GM18517 (cell line): ENCODE measurements at regions not wholly inside any gene's neighbourhood (a gene's known extent, or its start where the extent isn't known, plus 50 kb on each side); places are given as distances from the start of the nearest gene placed in this dataset.

ENCODE experiments used
- ATAC-seq: cut with Tn5 transposase; IDR thresholded peaks from one replicate; pipeline ENCODE4 v1.9.1; 2021; ENCODE audit warnings: mild to moderate bottlenecking, moderate library complexity; ENCODE audit not compliant: unreplicated experiment

DNA sequence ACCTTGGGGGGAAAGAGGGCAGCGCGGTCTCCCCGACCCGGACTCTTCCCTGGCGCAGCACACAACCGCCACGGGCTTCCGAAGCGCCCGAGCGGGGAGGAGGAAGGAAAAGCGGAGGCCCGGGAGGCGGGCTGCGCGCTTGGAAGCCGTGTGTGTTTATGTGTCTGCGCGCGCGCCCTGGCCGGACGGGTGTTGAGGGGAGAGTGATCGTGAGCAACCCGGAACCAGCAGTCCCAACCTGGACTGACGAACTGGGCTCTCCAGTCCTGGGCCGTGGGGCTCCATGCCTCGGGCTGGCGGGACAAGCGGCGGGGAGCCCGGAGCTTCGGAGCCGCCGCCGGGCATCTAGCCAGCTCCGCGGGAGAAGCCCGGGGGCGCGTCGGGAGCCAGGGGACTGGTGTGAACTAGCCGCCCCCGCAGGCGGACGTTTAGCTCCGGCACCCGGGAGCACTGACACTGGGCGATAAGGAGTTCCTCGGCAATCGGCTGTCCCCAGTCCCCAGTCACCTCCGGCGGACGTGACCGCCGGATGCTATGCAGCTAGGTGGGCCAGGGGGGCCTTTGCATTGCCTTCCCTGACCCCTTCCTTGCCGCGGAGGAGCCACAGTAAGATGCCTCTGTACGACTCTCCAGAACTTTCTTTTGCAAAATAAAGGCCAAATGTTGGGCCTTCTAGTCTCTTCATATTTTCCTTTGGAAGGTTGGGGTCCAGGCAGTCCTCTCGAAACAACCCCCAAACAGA, 74.8 kb upstream of the BCOR start:
- no peak for ATAC-seq

DNA sequence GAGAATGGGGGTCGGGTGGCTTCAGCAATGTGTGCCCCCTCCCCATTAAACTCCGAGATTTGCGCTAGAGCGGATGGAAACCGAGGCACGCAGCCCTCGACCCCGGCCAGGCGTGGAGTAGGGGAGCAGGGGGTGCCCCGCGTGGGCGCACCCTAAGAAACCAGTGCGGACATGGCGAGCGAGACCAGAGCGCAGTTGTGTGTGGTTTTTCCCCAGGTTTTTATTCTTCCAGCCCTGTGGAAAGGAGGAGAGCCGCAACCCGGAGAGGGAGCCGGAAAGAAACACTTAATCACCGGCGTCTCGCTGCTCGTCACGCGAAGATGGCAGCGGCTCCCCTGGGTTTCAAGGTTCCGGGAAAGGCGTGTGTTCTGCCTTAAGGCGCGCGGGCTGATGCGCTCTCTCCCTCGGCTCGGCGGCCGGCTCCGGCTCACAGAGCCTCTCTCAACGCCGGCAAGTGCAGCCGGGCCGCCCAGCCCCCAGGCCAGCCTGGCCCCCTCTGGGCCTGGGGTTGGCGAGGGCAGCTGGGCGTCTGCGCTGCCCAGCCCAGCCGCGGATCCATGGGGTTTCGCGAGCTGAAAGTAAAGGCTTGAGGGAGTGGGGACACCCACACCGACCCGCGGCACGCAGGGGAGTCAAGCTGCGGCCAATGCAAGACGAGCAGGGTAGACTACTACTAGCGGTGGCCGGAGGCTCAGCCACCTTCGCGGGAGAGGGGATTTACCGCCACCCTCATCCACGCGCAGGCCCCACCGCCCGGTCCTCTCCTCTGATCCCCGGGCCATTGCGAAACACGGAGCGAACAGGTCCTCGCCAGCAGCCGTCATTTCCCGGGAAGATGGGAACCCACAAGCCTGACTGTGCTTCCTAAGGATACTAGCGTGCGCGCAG, 74.0 kb upstream of the BCOR start:
- ATAC-seq: no peak

DNA sequence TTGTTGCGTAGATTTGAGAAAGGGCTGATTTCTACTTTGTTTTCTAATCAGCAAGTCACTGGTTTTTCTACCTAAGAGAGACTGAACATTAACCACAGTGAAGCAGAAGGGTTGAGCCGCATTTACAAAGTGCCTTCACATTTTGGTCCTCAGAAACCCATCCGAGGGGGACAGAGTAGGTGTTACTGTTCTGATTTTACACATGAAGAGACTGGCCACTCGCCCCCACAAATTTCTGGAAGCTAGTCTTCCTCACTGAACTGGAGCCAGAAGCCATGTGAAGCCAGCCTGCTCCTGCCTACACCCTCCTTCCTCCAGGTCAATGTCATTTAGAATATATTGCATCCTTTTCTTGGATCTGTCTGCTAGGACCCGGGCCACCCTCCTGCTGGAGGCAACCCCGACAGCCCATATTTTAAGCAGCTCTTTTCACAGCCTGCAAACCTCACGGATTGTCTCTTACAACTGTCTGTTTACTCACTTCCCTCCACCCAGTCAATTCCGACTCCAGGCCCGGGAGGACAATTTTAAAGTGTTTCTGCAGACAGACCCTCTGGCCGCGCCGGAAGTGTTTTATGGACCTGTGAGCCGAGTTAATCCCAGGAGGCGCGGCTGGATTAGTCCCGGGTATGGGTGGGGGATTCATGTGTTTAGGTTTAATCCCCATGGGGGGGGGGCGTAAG, 73.2 kb upstream of the BCOR start:
- ATAC-seq: no peak

DNA sequence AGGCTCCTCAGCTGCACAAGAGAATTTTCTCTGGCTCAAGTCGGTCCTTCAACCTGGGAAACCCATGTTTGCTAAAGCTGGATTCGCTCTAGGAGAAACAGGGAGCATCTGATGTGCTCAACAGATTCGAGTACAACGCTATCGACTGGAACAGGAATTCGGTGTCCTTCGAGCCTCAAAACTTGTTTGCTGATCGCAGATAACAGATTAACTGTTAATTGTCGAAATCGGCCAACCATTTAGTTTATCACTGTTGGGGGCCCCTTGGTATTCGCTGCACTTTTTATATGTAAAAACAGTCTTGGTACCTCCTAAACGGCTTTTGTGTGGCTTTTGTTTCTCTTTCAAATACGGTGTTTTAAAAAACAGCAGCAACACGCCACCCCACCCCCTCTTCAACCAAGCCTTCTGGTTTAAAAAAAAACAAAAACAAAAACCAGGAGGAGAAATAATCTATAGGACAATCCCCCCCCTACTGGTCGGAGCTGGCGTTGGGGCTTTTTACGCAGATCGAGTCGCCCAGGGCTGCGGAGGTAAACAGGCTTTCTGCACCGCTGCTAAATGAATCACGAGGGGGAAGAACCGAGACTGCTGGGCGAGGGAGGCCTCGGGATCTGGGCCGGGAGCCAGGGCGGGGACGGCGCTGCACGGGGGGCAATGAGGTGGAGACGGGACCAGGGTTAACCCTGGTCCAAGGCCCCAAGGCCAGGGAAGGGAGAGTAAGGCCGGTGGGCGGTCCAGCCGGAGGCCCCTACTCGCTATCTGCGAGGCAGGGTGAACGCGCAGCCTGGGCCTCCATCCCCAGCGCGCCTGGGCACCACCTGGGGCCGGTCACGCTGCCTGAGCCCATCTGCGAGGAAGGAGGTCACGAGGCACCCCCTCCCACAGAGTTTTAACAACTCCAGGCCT, 71.7 kb upstream of the BCOR start:
- no peak for ATAC-seq

DNA sequence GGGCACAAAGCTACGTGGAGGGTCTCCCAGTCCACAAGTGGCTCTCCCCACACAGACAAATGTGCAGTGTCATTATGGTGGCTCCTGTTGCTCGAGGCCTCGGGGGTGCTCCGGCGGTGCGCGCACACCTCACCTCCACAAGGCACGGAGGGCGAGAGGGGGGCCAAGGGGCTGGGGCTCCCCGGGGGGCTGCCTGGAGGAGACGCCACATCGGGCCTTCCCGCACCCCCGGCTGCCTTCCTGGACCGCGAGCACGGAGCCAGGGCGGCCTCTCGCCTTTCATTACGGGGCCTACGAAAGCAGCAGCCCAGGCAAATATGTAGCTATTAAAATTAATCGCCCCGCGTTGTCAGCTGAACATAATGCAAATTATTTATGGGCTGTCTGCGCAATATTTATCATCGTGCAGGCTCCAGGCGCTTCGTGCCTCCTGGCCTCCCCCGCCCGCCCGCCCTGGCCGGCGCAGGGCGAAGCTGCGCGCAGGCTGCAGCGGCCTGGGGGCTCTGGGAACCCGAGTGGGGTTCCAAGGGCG, 70.8 kb upstream of the BCOR start:
- ATAC-seq: no peak

DNA sequence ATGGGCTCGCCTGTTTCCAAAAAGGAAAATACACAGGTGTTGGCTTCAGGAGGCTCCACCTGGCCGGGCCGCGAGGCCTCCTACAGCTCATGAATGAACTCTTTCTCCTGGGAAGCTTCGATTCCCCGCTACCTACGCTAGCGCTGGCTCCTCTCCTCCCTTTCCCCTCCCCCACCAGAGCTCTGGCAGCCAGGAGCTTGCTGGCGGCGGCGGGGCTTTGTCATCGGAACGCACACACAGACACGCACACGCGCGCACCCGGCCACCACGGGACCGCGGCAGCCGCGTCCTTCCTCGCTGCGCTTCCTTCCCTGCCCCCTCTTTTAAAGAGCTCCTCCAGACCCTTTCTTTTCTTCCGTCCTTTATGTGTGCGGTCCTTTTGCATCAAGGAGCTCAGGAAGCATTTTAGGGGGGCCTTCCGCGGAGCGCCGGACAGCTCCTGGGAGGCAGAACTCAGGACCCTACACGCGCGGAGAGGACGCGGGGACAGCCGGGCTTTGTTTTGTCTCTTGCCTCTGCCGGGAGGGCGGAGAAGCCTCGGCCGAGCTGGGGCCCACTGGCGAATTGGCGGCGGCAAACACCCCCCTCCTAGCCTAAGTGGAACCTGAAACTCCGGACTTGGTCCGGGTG, 70.2 kb upstream of the BCOR start:
- ATAC-seq: no peak

DNA sequence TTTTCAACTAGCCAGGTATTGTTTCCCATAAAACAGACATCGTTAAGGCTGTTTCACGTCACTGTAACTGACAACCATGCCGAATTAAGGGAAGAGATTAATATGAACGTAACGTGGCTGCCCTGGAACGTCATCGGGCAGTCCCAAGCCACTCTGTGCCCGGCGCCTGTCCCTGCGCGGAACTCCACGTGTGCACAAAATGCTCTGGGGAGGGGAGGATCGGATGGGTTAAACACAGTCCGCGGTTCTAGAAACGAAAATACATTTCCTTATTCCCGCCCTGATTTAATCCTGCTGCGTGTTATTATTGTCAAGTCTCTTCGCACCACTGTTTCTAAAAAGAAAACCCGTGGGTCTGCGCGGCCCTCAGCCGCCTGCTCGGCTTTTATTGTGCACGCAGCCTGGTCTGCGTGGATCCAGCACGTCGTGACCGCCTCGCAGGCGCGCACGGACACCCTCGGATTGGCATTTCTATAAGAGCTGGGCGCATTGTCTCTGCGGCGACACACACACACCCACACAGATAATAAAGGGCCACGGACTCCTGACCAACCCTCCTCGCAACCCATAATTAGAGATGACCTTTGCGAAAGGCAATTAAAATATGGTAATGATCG, 69.6 kb upstream of the BCOR start:
- ATAC-seq: no peak

DNA sequence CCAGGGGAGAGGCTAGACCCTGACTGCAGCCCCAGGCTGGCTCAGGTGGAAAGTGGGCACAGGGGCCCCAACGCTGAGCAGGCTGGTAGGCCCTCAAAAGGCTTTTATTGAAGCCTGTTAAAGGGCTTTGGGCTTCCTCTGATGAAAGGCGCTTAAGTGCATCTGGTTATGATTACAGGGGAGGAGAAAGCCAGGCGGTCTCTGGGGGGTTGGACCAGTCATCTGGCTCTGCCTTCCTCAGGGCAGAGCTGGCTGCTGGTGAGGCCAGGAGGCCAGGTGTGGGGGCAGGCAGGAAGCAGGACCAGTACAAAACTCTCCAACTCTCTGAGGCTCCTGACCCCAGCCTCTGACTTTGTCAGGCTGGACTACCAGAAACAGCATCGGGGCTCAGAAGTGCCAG, 68.8 kb upstream of the BCOR start:
- no peak for ATAC-seq

DNA sequence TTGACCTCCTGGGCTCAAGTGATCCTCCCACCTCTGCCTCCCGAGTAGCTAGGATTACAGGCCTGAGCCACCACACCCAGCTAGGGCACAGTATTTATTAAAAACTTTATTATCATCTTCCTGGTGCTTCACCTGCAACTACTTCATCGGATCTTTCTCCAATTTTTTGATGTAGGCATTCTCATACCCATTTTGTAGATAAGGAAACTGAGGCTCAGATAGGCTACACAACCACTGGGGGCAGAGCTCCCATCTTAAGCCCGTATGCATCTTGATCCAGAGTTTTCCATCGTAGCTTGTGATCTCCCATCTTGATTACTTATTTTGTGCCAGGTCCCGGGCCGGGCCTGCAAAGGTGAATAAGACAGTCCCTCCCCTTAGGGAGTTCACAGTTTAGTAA, 68.1 kb upstream of the BCOR start:
- ATAC-seq: no peak

DNA sequence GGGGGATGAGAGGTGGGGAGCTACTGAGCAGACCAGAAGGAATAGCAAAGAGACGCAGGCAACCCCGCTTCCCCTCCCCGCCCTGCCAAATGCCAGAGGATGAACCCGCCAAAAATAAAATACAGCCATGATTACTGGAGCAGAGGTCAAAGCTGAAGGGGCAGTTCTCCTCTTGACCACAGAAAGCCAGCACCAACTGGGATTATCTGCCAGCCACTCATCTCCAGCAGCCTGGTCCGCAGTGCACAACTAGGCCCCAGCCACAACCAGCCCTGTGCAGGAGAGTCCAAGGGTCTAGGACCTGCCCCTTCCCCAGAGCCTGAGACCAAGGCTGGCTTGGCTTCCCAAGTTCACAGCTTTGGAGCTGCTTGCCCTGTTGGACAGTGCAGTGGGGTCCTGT, 67.4 kb upstream of the BCOR start:
- no peak for ATAC-seq

DNA sequence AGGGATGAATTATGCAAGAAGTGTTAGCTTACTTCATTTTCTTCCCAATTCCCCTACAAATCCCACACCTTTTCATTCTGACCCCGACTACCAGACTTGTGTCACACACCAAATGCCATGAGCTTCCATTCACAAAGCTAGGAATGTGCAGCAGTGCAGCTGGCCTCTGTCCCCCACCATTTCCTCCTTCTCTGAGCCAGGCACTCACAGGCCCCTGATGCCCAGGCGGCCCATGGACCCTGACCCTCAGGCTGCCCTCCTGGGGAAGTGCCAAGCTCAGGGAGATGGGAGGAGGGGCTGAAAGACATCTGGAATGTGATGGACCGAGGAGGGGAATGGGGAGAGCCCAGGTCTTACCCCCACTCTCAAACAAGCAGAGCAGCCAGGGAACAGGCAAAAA, 67.0 kb upstream of the BCOR start:
- no peak for ATAC-seq

DNA sequence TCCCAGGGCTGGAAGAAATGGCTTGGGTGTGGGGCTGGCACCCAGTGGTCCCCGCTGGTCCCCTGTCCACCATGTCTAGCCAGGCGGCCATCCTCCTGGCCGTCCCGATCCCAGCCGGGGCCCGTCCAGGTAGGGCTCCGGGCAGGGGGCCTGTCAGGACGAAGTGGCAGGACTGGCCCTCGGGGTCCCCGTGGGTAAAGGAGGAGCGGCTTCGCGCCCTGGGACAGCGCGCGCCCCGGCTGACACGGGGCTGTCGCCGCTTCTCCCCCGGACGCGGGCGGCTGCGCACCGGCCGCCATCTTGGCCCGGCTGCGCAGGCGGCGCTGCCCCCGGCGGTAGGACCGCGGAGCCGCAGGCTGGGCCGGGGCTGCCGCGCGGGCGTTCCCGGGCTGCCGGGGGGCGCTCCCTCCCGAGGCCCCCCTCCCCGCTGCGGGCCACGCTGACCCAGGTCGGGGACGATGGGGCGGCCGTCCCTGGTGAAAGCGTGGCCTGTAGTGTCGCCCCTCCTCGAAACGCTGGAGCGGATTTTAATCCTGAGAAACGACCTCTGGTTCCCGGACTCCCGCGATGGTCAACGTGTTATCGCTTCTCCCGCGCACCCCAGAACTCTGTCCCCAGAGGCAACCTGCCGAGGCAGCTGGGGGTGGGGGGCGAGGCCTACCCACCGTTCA, 60.4 kb upstream of the BCOR start:
- no peak for ATAC-seq

DNA sequence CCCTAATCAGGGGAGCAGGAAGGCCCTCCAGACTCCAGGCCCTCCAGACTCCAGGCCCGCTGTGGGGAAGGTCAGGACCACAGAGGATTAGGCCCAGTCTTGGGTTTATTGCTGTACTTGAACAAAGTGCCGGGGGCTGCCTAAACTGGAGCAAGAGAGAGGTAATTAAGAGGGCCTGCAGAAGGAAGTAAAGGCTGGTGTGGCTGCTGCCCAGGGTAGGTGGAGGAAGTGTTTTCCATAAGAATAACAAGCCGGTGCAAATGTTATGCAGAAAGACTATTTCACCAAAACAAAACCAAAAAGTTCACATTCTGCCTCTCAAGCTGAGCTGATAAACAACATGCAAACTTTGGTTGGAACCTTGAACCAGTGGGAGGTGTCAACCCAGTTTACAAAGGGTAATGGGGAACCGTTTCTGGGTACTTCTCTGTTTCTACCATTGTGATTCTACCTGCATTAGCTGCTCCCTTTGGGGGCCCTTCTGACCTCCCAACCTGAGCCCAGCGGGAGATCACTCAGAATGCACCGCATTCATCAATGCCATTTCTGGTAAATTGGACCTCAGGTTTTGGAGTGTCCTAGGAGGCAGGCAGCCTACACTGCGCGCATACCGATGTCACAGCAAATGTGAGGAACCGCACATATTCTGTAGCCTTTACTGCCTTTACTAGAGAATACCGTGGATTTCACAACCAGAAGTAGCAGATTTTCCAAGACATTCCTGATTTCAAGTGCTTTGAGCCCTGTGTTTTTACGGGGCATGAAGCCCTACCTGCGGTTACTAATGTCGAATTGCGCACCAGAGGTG, 59.7 kb upstream of the BCOR start:
- no peak for ATAC-seq

DNA sequence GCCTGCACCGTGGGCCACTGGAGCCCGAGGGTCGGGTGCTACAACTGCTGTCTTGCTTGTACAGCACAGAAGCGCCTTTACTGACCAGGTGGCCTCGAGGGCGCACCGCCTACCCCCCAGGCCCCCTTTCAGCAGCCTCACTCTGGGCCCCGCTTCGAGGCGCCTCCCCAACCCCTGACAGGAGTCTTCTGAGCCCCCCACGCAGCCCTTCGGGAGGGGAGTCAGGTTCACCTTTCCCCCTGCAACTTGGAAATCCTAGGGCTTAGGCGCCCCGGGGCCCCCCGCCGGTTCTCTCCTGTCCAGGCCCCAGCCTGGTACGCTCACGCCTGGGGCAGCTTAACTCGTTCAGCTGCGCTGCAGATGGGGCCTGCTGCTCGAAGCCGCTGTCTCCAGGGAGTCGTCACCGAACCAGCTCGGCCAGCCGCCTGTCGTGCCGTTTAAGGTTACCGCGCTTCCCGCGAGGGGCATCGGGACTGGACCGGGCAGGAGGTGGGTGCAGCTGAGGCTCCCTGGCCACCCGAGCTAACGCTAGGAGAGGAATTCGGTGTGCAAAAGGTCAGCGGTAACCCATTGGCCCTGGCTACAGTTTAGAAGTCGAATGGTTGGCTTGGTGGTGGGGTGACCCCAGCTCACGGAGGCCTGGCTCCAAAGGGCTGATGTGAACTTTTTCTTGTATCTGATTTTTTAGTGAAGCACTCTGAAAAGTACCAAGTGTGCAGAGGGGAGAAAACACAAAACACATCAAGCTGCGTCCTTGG, 58.9 kb upstream of the BCOR start:
- ATAC-seq: no peak

DNA sequence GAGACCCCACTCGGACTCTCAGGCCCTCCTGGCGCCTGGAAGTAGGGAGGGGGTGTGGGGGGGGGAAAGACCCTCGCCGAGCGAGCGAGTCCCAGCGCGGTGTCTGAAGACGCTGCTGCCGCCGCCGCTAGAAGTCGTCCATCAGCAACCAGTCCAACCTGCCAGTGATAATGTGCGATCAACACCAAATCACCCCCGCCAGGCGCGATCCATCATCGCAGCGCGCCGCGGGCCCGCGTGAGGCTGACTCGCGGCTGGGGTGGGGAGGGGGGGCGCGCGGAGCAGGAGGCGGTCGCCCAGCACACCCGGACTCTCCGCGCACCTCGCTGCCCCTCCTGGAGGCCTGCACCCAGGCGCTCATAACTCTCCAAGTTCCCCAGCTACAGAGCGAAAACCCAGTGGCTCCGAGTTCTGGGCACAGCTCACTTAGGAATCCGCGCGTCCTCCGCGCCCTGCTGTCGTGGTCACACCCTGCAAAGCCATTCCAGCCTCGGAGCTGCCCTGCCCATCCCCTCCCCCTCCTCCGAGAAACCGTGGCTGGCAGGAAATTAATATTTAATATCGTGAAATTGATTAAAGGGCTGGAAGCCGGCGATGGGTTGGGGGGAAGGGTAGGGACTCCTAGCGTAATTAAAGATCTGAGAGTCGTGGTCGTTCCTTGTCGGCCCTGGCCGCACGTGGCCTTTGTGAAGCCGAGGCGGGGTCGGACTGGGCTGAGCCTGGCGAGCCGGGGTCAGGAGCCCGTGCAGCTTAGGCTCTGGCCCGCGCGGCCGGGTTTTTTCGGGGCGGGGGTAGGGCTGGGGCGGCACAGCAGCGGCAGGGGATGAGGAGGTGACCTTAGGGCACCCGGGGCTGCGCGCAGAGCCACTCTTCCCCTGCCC, 58.1 kb upstream of the BCOR start:
- no peak for ATAC-seq

DNA sequence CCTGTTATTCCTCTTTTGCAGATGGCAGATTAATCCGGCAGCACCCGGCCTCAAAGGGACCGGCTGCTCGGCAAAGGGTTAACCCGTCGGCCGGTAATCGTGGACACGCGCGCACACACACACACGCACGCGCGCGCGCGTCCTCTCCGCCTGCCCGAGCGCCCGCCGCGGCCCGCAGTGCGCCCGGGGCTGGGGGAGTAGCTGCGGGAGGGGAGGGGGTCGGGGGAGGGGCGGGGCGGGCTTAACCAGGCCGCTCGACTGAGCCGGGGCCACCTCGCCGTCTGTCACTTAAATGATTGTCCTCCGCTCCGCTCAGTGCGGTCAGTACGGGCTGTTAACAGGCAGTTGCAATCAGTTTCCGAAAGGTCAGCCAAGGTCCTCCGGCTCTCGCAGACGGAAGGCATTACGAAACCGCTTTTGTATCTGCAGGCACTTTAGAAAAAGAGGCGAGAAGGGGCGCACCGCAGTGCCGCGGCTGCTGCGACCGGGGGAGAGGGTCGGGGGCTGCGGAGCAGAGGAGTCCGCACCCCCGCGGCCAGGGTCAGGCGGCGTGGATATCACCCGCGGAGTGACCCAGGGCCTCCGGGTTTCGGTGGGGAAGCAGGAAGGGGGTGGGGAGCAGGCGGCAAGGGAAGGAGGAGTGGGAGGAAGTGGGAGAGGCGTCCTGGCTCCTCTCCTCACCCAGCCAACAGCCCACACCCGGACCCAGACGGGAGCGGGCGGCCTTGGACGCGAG, 57.3 kb upstream of the BCOR start:
- no peak for ATAC-seq
